ENCODE measurements at regions not wholly inside any gene's neighbourhood (a gene's known extent, or its start where the extent isn't known, plus 50 kb on each side); places are given as distances from the start of the nearest gene placed in this dataset.

DNA sequence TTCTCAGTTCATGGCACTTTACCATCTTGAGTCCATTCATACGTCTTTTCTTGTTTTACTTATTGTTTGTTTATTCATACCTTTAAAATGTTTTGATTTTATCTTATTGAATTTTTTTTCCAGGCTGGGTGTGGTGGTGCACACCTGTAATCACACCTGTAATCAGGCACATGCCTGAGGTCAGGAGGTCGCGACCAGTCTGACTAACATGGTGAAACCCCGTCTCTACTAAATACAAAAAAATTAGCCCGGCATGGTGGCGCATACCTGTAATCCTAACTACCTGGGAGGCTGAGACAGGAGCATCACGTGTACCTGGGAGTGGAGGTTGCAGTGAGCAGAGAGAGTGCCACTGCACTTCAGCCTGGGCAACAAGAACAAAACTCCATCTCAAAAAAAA is 104.1 kb upstream of the MROH9 start (continued):
- TF ChIP-seq, protein P1, sequence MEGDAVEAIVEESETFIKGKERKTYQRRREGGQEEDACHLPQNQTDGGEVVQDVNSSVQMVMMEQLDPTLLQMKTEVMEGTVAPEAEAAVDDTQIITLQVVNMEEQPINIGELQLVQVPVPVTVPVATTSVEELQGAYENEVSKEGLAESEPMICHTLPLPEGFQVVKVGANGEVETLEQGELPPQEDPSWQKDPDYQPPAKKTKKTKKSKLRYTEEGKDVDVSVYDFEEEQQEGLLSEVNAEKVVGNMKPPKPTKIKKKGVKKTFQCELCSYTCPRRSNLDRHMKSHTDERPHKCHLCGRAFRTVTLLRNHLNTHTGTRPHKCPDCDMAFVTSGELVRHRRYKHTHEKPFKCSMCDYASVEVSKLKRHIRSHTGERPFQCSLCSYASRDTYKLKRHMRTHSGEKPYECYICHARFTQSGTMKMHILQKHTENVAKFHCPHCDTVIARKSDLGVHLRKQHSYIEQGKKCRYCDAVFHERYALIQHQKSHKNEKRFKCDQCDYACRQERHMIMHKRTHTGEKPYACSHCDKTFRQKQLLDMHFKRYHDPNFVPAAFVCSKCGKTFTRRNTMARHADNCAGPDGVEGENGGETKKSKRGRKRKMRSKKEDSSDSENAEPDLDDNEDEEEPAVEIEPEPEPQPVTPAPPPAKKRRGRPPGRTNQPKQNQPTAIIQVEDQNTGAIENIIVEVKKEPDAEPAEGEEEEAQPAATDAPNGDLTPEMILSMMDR (conservative IDR thresholded peaks at IDR 0.05; ENCODE audit: low read depth in 2 of 2), result no peak
- no peak for TF ChIP-seq ZNF114 (CRISPR knock-in tag; IDR thresholded peaks at IDR 0.05)
- TF ChIP-seq EZH2phosphoT487 (IDR thresholded peaks at IDR 0.05; ENCODE audit: unreplicated experiment), result no peak
- TF ChIP-seq REST (IDR thresholded peaks at IDR 0.05; ENCODE audit: unreplicated experiment), result no peak
- no peak for TF ChIP-seq EZH2 (IDR thresholded peaks at IDR 0.05; ENCODE audit: low read depth, unreplicated experiment)
- TF ChIP-seq STAT1 (IDR thresholded peaks at IDR 0.05; ENCODE audit: unreplicated experiment), result no peak
- TF ChIP-seq ZNF331 (CRISPR knock-in tag; IDR thresholded peaks at IDR 0.05; ENCODE audit: low read depth), result no peak

DNA sequence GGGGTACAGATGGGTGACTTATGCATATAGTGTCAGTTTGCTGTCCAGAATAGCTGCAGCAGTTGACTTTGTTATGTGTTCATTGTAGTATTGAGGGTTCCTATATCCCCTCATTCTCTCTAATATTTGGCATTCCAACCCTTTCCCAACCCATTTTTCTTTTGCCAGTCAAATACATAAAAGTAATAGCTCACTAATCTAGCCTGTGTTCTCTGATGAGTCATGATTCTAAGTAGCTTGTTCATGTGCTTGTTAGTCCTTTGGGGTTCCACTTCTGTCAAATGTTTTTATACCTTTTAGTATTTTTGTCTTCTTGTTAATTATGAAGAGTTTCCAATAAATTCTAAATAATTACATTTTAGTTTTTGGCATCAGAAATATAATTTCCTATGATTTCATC is 99.2 kb upstream of the MROH9 start:
- Mint-ChIP-seq H3K4me1 (no peaks in the 10 kb centered on the region), H3K27ac (no peak overlapping the region), H3K36me3 (ENCODE audit: low read depth) (no peaks in the 10 kb centered on the region), H3K27me3 (ENCODE audit: insufficient read depth, low read depth, poor library complexity) (no peaks in the 10 kb centered on the region), H3K9me3 (peaks cover 18% of the 10 kb centered on the region), H3K4me3 (no peak overlapping the region)
- Histone ChIP-seq H3K36me3 (ENCODE audit: insufficient read depth) (no peaks in the 10 kb centered on the region), H3K27me3 (ENCODE audit: insufficient read depth) (no peaks in the 10 kb centered on the region), H2AFZ (no peak overlapping the region), H3K27ac (ENCODE audit: low read depth) (no peak overlapping the region), H3K4me2 (no peak overlapping the region), H3K79me2 (replicated peaks; ENCODE audit: insufficient read depth) (no peaks in the 10 kb centered on the region), H3F3A (replicated peaks; ENCODE audit: low read depth) (no peaks in the 10 kb centered on the region), H3K4me3 (no peak overlapping the region), H3K4me1 (ENCODE audit: insufficient read depth) (no peaks in the 10 kb centered on the region), H3K9me2 (ENCODE audit: insufficient read depth) (no peaks in the 10 kb centered on the region), H4K20me1 (replicated peaks; ENCODE audit: insufficient read depth) (no peaks in the 10 kb centered on the region)
- DNase-seq (ENCODE audit: low spot score) (no peak), ATAC-seq (no peak)
- TF ChIP-seq JUNB (IDR thresholded peaks at IDR 0.05; ENCODE audit: unreplicated experiment) (no peak), POLR2AphosphoS5 (IDR thresholded peaks at IDR 0.05; ENCODE audit: low read depth) (no peak), ZNF462 (CRISPR knock-in tag; IDR thresholded peaks at IDR 0.05) (no peak), NANOG (IDR thresholded peaks at IDR 0.05; ENCODE audit: borderline replicate concordance) (no peak), REST (IDR thresholded peaks at IDR 0.05; ENCODE audit: unreplicated experiment) (no peak), EZH2 (IDR thresholded peaks at IDR 0.05; ENCODE audit: low read depth, unreplicated experiment) (no peak)

All from GM23338 (cell line).